ENCODE measurements at regions not wholly inside any gene's neighbourhood (a gene's known extent, or its start where the extent isn't known, plus 50 kb on each side); places are given as distances from the start of the nearest gene placed in this dataset.

DNA sequence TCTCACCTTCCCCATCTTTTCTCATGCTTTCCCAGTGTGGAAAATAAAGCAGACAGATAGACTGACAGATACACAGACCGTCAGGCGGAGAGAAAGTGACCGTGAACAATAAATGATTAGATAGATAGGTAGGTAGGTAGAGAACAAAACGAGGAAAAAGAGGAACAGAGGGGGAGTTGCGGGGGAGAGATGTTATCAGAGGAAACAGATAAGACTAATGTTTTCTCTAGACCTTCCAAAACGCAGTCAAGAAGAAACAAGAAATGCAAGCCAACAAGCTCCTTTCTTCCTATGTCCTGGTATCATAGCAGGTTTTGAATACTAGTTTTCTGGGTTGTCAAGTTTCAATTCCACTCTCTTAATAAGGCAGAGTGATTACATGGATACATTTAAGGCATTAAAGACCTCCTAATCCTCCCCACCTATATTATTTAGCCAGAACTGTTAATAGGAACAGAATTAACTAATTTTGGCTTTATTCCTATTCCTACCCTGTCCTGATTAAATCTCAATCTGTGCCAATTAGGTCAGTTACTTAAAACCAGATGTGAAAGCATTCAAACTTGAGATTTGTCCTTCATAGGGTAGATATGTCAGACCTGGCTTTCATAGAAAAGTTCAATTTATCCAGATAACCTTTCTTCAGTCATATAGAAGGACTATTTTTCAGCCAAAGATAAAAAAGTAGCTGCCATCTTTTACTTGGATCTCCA is 89.0 kb upstream of the PTPRR start:
- no peak for DNase-seq (ENCODE audit: low spot score)

DNA sequence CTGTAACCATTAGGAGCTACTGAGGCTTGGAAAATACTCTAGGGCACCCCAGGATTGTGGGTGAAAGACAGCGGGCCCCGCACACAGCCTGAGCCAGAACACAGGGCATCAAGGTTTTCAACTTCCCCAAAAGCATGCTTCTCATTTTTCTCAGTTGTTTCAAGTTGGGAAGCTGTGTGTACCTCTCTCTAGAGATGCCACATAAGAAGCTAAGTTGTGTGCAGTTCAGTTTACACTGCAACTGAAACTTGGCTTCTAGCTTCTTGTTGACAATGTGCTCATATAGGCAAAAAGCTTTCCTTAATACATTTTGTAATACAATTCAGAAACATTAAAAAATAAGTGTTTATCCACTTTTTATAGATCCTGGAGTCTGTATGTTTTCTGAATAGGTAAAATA is 88.1 kb upstream of the PTPRR start:
- DNase-seq (ENCODE audit: low spot score): no peak

DNA sequence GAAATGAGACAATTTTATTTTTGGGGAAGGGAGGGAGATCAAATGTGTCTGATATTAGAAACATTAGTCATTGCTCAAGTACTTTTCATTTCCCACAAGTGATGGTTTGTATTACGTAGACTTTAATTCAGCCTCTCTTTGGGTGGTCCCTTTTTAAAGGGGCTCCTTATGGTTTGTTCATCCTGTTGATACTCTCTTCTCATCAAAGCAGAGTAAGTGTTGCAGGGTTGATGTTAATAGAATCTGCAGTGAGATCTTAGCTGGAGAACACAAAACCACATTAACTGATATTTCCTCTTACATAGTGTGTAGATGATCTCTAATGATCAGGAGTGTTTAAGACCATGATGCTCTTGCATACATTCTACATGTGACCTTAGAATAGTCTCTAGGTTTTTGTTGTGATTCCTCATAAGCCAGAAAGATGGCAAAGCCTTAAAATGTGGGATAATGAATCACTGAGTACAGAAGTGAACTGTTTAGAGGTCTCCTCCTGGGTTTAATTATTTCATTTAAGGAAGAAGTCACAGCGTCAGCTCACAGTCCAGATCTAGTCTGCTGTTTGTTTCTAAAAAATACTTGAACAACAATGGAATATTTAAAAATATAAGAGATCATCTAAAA is 87.4 kb upstream of the PTPRR start:
- no peak for DNase-seq (ENCODE audit: low spot score)

DNA sequence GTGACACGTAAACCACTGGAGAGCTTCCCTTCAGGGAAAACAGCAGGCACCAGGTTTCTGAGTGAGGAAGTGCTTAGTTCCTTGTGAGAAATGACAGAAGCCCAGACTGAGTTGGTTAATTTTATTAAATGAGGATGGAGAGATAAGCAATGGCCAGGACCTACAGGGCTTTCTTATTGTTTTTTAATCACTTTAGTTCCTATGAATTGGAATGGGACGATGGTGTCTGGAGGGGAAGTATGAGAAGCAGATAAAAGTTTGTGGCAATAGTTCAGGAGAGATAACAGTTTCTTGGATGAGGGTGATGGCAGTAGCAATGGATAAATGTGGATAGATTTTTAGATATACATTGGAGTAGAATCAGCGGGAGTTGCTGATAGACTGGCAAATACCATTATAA is 86.5 kb upstream of the PTPRR start:
- DNase-seq (ENCODE audit: low spot score): no peak

DNA sequence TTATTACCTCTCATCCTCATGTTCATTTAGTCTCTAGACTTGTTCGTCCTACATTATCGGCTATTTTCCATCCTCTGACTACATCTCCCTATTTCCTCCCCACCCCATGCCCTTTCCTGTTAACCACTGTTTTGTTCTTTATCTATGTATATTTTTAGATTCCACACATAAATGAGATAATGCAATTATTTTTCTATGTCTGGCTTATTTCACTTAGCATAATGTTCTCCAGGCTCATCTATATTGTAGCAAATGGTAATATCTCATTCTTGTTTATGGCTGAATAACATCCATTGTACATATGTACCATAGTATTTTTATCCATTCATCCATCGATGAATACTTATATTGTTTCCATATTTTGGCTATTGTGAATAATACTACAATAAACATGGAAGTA is 84.6 kb upstream of the PTPRR start:
- no peak for DNase-seq (ENCODE audit: low spot score)

DNA sequence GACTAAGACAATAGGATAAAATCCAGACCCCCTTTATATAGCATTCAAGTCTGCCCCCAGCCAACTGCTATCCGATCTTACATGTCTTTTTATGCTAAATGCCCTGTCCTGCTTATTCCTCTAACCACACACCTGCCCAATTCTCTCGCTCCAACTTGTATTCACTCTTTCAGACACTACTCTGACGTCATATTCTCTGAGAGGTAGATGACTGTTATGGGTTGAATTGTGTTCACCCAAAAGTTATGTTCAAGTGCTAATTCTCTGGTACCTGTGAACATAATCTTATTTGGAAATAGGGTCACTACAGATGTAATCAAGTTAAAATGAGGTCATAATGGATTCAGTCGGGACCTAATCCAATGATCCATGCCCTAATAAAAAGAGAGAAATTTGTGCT is 84.0 kb upstream of the PTPRR start:
- DNase-seq (ENCODE audit: low spot score): no peak

DNA sequence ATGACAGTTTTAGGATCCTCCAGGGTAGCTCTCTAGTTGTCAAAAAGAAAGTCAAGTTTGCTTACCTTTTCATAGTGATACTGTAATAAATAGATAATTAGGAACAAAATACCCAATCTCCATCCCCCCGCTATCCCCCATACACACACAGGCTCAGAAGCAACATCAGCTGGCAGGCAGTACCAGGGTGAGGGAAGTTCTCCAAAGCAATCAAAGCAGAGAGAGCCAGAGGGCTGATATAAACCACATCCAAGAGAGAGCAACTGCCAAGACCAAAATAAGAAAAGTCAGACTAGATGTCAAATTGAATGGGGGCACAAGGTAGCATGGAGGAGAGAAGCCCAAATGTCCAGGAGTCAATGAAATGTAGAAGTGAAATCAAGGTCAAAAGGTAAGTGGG is 80.2 kb upstream of the PTPRR start:
- no peak for DNase-seq (ENCODE audit: low spot score)

DNA sequence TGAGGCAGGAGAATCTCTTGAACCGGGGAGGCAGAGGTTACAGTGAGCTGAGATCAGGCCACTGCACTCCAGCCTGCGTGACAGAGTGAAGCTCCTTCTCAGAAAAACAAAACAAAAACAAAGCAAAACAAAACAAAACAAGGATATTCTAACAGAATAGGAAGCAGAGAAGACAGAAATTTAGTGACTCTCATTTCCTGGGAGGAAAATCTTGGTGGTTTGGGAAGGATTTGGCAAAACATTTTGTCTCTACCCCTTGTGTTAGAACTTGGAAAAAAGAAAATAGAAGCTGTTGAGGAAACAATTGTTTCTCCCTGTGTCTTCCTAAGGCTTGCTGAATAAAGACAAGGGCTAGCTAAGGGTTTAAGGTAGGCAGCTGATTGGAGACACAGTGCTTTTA is 79.7 kb upstream of the PTPRR start:
- no peak for DNase-seq (ENCODE audit: low spot score)

DNA sequence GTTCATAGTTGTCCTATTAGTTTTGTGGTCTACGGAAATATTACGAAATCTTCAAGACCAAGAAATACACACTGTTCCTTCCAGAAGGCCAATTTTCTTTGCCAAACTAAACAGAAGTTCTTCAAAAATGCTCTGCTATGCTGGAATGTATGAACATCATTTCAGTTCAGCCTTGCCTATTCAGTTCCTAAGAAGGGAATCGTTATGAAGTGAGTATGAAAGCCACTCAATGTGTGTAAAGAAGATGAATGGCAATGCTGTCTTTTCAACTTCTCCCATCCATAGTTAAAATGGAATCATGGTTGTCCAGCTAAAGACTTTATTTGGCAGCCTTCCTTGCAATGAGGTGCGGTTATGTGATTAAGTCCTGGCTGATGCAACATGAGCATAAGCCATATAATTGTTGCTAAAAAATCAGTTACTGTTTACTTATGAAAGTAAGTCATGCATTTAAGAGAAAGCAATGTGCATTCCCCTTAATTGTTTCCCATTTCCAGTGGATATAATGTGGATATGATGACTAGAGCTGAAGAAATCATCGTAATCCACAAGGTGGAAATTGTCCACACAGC is 73.8 kb upstream of the PTPRR start:
- DNase-seq (ENCODE audit: low spot score): no peak

DNA sequence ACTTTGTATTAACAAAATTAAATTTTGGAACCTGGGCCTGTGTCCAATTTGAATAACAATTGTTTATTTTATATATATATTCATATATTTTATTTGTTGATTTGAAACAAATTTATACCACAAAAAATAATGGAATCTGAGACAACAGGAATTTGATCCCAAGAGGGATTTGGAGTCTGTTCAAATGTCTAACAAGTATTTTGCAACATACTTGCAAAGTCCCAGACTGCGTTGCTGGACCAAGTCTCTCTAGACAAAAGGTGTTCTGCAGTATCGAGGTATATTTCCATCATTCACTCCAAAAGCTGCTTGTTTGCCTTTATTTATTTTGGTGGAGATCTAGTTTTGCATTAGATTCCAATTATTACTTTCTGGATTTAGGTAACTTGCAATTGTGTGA is 68.7 kb upstream of the PTPRR start:
- DNase-seq (ENCODE audit: low spot score): no peak

DNA sequence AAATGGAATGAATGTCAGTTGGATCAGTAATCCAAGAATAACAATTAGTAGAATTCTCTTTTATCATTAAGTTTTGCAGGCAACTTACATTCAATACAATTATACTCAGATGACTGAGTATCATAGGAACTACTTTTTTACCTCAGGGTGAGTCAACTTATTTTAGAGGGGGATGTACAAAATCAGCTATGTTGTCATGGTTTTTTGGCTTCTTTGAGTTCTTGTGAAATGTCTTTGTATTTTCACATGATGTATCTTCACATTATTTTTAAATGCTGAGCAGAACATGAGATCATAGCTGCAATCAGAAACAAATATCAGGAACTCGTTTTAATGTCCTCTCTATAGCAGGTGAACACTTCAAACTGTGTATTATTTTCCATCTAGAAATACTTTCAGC is 65.3 kb upstream of the PTPRR start:
- DNase-seq (ENCODE audit: low spot score): no peak

DNA sequence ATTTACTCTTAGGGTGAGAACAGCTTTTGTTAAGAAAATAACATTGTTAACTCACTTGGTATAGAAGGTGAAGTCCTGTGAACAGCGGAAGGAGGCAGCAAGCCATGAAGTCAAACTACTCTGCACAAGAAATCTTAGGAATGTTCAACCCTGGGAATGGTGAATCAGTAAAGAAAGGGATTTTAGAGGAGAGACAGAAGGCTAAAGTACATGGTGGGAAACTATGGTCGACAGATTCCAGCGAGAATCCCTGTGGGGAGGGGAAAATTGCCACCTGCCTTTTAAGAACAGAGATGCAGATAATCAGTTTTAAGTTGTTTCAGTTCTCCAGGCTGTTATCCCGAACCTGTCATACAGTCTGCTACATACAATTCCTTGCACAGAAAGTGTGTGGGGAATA is 63.2 kb upstream of the PTPRR start:
- DNase-seq (ENCODE audit: low spot score): no peak

DNA sequence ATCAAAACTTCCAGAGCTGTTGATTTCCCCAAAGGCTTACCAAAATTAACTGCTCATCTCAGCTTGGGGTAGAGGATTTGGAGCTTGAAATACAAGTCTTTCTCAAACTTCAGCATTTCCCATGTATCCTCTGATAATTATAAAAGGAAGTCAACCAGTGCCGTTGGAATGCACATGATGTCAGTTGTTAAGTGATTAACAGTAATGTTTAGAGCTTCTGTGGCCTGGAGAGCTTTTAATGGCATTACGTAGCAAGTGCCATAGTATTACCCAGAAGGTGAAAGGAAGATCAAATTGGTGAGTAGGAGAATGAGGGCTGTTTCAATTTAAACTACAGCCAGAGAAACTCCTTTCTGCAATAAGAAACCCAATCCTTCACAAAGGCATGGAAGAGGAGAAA is 62.5 kb upstream of the PTPRR start:
- no peak for DNase-seq (ENCODE audit: low spot score)

DNA sequence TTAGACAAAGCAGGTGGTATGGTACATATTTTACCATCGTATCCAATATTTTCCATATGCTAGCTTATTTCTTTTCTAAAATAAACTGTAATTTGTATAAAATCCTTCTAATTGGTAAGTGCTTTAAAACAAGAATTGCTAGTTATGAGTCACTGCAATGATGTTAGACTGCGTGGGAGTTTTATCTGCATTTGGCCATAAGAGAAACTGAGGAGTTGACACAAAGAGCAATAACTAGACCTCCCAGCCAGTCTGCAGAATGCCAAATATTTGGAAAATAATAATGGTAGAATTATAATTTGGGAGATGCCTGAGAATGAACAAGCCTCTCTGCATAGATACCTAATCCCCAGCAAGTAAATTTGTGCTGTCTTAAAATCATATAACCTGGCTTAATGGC is 61.7 kb upstream of the PTPRR start:
- no peak for DNase-seq (ENCODE audit: low spot score)

DNA sequence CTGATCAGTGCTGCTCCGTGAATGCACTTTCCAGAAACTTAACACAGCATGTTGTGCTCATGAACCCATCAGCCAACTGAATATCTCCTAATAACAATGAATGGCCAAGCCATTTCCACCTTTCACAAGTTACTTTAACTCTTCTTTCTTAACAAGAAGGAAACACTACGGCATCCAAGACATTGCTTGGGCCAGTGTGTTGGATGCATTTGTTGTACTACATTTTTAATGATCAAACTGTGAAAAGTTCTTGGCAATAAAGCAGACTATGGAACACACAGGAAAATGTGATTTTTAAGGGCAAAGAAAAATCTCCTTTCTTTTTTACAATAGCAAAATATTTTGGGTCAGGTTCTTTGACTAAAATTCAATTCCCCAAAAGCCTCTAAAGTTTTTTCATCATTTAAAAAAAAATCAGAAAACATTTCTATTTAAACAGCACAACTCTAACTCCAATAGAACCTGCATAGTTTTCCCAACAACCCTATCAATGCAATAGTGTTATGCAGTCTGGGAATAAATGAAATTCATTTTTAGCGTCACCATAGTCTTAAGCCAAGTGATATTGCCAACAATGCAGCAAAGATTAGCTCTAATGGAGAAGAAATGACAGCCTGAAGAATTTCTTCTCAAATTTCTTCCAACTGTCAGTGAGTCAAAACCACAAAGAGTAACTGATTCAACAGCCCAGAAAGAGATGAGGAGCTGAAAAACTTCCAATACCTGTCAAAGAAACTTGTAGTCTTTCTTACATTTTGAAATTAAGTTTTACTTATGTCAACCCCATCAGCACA is 50.7 kb upstream of the PTPRR start:
- no peak for DNase-seq (ENCODE audit: low spot score)
